Choroid plexus epithelial cell (primary cell): ENCODE measurements at regions not wholly inside any gene's neighbourhood (a gene's known extent, or its start where the extent isn't known, plus 50 kb on each side); places are given as distances from the start of the nearest gene placed in this dataset.

Experiments
- DNase-seq: peaks from one replicate; pipeline ENCODE4 v3.0.0-alpha.2; 2010; ENCODE audit warnings: low read depth
- H3K4me3 ChIP-seq: 2 replicates; pipeline ENCODE4 v1.5.1; 2011; ENCODE audit warnings: low read depth, mild to moderate bottlenecking, control low read depth, low read length, moderate library complexity
- TF ChIP-seq, protein P1 (sequence below): conservative IDR thresholded peaks from 2 replicates; pipeline ENCODE4 v1.5.1; 2011; ENCODE audit warnings: low read depth, mild to moderate bottlenecking, control low read depth, inconsistent platforms, low read length, moderate library complexity

DNA sequence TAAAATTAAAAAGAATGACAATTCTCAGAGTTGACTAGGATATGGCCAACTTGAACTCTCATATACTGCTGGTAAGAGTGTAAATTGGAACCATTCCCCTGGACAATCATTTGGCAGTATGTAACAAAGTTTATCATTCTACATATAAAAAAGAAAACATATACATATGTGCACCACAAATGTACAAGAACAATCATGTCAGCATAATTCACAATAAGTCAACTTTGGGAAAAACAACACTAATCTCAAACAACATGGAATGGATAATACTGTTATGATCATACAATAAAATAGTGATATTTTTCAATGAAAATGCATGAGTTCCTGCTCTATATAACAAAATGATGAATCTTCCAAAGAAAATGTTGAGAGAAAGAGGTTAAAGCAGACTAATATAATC lies 1078.7 kb upstream of the EPHA7 start:
- DNase-seq, result no peak
- TF ChIP-seq, protein P1, sequence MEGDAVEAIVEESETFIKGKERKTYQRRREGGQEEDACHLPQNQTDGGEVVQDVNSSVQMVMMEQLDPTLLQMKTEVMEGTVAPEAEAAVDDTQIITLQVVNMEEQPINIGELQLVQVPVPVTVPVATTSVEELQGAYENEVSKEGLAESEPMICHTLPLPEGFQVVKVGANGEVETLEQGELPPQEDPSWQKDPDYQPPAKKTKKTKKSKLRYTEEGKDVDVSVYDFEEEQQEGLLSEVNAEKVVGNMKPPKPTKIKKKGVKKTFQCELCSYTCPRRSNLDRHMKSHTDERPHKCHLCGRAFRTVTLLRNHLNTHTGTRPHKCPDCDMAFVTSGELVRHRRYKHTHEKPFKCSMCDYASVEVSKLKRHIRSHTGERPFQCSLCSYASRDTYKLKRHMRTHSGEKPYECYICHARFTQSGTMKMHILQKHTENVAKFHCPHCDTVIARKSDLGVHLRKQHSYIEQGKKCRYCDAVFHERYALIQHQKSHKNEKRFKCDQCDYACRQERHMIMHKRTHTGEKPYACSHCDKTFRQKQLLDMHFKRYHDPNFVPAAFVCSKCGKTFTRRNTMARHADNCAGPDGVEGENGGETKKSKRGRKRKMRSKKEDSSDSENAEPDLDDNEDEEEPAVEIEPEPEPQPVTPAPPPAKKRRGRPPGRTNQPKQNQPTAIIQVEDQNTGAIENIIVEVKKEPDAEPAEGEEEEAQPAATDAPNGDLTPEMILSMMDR, result no peak
- H3K4me3 ChIP-seq, result no peak overlapping the region

DNA sequence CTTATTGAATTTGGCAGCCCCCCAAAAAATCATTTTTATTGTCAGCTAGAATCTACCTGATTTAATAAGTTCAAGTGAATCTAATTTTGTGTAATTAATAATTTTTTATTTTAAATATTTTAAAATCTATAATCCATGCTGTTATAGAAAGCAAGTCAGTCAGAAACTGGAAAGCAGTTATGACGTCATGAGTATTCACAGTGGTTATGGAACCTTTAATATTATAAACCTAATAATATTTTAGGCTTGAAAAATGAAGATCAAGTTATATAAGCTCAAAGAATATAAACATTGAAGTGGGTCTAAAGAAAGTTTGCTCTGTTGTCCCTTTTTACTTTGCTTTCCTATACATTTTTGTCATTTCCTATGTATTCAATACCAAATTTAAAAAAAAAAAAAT lies 1075.1 kb upstream of the EPHA7 start:
- TF ChIP-seq, protein P1, result no peak
- no peak overlapping the region for H3K4me3 ChIP-seq
- DNase-seq, result no peak

DNA sequence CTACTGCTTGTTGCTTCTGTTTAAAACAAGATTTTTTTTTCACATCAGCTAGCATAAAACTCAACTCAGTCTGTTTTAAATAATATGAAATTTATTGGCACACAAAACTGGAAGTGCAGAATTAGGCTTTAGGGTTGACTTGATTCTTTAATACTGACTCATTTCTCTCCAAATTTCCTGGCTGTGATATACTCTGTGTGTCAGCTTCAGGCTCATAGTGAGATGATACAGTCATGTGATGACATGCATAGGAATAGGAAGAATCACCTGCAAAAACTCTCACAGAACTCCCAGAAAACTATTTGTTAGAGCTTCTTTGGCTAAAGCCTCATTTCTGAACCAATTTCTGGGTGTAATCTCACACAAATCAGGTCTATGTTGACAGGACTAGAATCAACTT lies 1068.0 kb upstream of the EPHA7 start:
- TF ChIP-seq, protein P1, result no peak
- H3K4me3 ChIP-seq, result no peak overlapping the region
- DNase-seq, result peak; percentile 7

DNA sequence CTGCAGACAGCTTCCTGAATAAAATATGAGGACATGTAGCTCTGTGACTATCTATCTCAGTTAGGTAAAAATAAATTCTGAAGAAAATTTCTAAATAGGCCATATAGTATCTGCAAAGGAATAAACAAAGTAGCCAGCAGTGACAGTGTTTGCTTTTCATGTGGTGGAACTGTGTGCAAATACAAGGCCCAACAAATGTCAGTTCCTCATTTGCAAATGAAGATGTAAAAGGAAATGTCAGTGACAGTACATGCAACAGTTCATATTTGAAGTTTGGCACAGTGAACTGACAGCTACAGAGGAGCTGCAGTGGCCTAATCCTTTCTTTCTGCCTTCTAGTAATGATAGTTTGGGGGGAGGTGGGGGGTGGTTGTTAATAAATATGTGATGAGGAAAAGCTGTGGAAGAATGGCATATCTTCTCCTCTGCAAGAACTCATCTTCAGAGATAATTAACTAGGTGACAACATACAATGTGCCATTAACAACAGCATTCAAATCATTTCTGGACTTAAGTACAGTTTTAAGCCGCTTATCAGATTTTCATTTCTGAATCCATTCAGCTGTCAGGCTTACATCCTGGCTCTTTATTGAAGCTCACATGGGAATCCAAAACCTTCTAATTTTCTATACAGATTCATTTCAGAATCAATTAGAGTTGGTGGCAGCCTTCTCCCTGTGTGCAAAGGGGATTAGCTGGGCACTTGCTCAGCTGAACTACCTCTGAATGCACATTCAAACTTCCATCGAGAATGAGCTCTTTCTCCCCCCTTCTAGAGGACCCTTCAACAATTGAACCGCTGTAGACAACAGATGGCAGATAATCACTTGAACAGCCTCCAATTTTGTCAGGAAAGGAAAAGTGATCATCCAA lies 1059.0 kb upstream of the EPHA7 start:
- no peak for DNase-seq
- TF ChIP-seq, protein P1, result no peak
- H3K4me3 ChIP-seq, result no peak overlapping the region

DNA sequence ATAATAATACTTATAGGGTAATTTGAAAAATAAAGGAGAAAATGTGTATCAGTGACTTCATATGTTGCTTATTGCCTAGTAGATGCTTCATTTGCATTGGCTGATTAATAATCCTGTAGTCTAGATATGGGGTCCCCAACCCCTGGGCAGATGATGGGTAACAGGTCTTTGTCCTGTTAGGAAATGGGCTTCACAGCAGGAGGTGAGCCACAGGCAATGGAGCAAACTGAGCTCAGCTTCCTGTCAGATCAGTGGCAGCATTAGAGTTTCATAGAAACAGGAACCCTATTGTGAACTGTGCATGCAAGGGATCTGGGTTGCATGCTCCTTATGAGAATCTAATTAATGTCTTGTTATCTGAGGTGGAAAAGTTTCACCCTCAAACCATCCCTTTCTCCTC lies 1049.5 kb upstream of the EPHA7 start:
- TF ChIP-seq, protein P1, result no peak
- H3K4me3 ChIP-seq, result no peak overlapping the region
- DNase-seq, result no peak

DNA sequence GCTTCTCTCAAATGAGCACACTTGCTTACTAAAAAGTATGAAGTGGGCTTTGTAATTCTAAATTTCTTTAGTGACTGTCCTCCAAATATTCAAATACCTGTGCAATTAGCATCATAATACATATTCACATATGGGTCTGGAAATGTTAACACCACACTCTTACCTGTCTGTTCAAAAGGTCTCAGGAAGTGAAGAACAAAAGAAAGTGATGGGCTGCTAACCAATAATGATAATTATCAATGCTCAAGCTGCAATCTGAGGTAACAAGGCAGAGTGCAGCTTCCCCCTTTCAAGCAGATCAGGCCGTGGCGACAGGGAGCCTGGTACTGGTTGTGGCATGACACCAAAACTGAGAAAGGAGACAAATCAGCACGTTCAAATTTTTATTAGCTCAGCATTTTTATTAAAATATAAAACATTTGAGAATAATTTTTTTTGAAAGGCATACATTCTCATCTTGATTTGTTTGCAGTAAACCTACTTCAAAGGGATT lies 1044.7 kb upstream of the EPHA7 start:
- no peak overlapping the region for H3K4me3 ChIP-seq
- TF ChIP-seq, protein P1, result no peak
- no peak for DNase-seq

DNA sequence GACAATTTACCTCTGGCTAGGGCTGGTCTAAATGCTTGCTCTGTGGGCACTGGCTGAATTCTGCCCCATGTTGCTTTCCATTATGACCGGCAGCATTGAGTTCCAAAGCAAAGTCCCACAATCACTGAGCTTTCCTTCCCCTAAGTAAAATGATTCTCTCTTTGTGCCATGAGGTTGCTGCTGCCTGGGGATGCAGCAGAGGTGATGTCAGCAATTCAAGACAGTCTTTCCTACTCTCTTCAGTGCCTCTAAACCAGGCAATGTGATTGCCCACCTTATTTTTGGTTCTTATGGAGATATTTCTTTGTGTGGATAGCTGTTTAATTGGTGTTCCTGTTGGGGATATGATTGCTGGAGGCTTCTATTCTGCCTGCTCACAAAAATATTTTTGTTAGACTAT lies 1043.9 kb upstream of the EPHA7 start:
- no peak for DNase-seq
- TF ChIP-seq, protein P1, result no peak
- no peak overlapping the region for H3K4me3 ChIP-seq
